ENCODE measurements at regions not wholly inside any gene's neighbourhood (a gene's known extent, or its start where the extent isn't known, plus 50 kb on each side); places are given as distances from the start of the nearest gene placed in this dataset.

DNA sequence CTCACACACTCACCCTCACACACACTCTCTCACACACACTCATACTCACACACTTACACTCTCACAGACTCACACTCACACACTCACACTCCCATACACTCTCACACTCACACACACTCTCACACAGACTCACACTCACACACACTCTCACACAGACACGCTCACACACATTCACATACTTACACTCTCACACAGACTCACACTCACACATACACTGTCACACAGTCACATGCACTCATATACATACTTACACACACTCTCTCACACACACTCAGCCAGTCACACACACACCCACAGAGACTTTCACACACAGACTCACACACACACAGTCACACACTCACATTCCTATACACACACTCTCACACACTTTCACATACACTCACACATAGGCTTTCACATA, 1478.8 kb downstream of the BRD1 start:
- DNase-seq (ENCODE audit: low read depth, low spot score), result no peak

DNA sequence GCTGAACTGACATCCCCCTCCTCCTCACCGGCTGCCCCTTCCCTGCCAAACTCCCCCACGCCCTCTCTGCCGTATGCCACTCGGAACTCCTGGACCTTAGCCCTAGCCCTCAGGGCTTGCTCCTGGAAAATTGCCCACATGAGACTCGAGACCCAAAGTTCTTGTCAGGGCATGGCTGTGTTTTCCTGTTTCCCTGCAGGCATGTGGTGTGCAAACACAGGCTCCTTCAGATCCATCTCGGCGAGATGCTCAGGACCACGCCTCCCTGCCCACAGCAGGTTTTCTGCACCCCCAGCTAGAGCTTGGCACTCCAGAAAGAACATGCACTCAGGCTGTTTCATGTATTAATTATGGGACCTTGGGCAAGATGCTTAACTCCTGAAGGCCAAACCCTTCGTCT, 1480.4 kb downstream of the BRD1 start:
- DNase-seq (ENCODE audit: low read depth, low spot score), result no peak

DNA sequence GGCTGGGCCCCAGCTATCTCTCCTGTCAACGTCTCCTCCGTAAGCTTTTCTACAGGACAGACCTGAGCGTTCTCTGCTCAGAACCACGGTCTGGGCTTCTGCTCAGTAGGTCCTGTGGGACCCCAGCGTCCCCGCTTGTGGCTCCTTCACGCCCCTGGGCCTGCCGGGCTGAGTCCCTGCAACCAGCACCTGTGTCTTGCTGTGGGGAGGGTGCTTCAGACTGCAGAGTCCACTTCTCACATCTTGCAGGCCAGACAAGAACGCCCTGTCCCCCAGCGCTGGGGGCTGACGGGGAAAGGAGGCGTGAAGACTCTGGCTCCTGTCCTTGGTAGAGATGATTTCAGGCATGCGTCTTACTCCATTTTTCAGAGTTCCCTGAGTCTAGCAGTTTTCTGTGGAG, 1480.8 kb downstream of the BRD1 start:
- DNase-seq (ENCODE audit: low read depth, low spot score), result no peak

DNA sequence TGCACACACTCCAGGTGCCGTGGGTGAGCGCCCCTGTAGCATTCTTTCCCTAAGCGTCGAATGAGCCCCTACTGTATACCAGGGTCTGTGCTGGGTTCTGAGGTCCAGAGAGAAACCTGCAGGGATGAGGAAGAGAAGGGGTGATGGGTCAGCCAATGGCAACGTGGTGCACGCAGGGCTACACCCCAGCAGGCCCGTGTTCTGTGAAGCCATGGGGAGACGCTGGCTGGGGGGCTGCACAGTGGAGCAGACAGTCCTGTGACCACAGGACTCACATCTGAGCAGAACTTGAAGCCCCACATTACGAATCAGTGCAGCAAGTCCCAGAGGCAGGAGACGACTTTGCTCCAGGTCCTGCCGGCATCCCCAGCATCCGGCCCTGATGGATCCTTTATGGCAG, 1481.4 kb downstream of the BRD1 start:
- no peak for DNase-seq (ENCODE audit: low read depth, low spot score)

DNA sequence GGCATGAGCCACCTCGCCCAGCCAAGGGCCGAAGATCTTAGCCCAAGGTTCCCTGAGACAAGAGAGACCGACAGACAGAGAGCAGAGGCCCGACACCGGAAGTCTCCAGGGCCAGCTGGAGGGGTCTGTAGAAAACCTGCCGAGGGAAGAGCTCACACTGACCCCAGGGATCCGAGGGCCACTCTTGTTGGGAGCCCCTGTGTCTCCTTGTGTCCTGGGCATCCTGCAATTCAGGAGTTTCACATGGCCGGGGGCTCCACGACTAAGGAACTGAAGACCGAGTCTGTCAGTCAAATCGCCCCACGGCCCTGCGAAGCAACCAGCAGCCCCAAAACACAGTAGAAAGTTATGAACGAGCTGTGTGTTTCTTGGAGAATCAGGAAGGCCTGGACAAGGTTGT, 1482.0 kb downstream of the BRD1 start:
- DNase-seq (ENCODE audit: low read depth, low spot score), result no peak

DNA sequence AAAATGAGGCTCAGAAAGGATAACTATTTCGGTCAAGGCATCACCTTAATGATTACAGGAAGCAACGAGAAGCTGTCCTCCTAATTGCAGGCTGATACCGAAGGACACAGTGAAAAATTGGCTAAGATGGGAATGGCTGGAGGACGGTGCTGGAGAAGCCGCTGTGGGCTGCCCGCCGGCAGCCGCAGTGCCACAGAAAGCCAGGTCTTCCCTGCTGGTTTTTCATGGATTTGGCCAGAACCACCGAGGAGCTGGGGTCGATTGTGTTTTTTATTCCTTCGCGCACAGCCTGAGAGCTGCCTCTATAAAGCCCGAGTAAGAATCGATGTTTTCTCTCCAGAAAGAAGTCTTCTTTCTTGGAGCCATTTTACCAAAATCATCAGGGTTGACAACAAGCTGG, 1484.2 kb downstream of the BRD1 start:
- DNase-seq (ENCODE audit: low read depth, low spot score), result no peak

DNA sequence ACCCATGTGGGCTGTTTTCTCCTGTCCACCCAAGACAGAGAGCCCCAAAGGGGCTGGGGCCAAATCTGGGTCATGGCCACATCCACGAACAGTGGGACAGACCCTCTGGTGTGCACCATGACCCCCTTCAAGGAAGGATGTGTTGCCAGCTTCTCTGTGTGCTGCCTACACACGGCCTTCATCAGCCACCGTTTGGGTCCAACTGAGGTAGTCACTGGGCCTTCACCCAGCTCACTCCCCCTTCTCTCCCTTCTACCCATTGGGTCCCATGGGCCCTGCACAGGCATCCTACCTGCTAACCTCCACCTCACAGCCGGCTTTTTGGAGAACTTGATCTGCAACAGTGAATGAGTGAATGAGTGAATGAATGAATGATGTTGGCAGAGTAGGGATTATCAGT, 1484.9 kb downstream of the BRD1 start:
- DNase-seq (ENCODE audit: low read depth, low spot score), result no peak

DNA sequence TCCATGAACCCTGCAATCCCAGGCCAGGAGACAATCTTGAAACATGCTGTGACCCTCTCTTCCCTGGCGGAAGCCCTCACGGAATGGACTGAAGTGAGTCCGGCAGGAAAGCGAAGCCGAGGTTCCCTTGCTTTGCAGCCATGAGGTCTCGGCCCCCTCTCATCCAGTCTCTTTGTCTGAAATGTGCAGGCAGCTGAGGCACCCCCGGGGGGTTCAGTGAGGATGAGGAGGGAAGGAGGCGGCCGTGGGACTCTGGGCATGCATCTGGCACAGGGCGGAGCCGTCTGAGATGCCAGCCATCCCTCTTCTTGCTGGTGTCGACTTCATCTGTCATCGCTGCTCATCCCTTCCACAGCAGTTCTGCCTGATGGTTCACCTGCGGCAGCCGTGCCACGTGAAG, 1485.7 kb downstream of the BRD1 start:
- no peak for DNase-seq (ENCODE audit: low read depth, low spot score)

DNA sequence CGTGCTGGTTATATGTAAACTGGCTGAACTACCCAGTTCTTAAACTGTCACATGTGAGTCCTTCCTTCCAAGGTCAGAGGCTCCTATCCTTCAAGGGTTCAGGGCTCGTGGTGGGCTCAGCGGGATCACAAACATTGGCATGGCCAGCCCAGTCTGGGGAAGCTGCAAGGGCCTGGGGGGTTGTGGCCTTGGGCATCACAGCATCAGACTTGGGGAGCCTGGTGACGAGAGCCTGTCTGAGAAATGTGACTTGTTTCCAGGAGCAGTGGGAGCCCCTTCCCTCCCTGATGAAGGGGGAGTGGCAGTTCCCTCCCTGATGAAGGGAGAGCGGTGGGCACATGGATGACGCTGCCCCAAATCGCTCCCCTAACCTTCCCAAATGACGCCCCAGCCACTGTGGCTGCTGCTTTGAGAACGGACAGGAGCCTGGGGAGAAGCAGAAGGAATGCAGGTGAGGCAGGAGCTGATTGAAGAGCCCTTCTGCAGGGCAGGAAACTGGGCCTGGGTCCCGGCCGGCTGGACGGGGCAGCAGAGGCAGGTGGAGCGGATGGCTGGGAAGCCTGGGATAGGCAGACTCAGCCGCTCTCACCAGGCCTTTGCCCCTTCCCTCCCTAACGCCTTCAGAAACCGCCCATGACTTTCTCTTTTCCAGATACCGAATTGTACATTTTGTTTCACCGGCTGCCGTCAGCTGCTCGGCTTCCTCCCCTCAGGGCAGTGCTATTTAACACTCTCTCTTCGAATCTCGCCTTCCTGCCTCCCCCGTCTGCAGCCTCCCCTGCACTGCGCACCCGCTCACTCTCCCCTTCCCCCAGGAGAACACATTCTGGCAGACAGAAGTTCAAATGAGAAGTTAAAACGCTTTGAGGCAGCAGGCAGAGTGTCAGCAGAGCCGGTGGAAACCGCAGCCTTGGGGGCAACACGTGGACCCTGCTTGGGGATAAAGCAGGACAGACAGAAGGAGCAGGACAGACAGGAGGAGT, 1486.7 kb downstream of the BRD1 start:
- DNase-seq (ENCODE audit: low read depth, low spot score), result no peak

DNA sequence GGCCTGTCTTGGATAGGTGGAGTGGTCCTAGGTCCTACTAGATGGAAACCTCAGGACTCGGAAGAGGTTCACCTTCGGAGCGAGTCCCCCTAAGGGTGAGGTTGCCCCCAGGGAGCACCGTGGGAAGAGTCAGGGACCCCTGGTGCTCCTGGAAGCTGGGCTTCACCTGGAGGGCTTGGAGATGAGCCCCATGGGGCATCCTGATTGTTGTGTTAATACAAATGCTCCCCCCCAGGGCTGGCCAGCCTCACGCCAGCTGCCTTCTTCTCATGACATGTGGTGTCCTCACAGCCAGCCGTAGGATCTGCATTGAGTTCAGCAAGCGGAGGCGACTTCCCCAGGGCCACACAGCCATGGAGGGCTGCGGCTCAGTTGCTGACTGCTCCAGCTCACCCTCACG, 1487.5 kb downstream of the BRD1 start:
- DNase-seq (ENCODE audit: low read depth, low spot score), result no peak

DNA sequence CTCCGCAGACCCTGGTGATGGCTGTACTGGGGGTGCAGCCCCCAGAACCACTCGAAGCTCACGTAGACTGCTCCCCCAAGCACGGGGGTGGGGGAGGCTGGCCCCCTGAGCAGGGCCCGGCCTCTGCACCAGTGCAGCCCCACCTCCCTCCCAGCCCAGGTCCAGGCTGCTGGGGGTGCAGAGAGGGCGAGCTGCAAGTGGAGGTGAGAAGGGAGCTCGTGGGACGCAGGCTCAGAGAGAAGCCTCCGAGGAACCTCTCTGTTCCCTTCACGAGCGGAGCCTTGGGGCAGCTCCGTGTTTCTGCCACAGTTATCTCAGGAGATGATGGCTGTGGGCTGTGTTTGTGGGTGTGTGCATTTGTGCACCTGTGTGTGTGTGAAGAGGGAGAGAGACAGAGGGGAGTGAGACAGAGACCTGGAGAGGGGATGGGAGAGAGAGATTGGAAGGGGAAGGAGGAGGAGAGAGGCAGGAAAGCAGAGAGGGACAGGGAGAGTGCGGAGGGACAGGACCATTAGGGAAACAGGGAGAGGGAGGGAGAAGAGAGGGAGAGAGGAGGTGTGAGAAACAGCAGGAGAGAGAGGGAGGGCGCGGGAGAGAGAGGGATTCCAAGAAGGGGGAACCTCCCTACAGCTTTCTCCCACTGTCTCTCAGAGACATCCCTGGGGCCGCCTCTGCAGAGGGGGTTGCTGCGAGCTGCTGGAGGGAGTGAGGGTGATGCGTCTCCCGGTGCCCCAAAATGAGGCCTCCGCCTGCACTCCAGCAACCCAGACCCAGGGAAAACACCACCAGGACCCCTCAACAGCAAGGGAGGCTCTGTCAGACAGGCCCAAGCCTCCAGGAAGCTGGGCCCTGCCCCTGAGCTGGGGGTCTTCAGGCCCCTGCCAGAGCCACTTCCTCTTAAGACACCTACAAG, 1488.6 kb downstream of the BRD1 start:
- no peak for DNase-seq (ENCODE audit: low read depth, low spot score)

DNA sequence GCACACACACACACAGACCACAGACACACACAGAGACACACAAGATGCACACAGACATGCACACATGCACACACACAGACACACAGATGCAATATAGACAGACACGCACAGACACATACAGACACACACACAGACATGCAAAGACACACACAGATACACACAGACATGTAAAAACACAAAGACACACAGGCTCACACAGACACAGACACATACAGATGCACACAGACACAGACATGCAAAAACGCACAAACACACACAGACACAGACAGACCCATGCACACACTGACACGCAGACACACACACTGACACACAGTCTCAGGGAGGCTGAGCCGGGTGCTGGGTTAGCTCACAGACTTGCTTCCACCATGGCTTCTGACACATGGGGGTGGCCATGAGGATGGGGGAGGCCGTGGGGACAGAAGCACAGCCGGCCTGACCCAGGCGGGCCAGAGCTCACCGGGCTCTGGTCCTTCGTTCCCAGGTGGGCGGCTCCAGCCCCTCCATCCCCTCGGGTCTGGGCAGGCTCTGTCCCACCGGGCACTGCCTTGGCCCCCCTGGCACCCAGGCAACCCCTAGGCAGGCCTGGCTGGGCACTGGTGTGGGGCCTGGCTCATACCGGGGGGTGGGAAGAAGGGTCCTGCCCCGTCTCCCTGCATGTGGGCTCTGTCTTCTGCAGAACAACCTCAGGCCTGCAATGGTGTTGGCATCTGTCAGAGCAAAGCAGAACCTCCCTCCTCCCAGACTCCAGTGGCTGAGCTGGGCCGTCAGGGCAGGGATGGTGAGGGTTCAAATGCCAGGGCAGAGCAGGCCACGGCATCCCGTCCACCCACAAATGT, 1489.5 kb downstream of the BRD1 start:
- DNase-seq (ENCODE audit: low read depth, low spot score), result no peak

DNA sequence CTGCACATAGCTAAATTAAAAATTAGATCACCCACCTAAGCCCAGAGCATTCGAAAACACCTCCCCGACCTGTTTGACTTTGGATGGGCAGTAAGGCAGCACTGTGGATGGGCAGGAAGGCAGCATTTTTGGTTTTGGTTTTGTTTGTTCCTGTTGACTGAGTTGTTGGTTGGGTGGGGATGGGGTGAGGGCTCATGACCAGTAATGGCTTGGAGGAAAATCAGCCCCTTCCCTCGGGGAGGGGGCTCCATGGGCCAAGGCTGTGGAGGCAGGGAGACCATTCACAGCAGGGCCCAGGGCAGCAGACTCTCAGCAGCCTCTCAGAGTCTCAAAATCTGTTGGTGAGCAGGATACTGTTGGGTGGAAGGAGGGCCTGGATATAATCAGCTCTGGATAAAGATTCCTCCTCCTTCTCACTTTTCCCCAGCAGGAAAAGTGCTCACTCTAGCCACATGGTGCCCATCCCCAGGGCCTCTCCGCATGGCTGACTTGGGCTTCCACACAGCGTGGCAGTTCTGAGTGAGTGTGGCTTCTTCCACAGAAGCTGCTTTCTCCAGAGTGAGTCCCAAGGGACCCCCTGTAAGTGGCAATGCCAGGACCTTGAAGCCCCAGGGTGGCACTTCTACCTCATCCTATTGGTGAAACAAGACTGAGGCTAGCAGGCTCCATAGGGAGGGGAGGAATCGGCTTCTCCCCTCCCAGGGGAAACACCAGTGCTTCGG, 1491.2 kb downstream of the BRD1 start:
- no peak for DNase-seq (ENCODE audit: low read depth, low spot score)

DNA sequence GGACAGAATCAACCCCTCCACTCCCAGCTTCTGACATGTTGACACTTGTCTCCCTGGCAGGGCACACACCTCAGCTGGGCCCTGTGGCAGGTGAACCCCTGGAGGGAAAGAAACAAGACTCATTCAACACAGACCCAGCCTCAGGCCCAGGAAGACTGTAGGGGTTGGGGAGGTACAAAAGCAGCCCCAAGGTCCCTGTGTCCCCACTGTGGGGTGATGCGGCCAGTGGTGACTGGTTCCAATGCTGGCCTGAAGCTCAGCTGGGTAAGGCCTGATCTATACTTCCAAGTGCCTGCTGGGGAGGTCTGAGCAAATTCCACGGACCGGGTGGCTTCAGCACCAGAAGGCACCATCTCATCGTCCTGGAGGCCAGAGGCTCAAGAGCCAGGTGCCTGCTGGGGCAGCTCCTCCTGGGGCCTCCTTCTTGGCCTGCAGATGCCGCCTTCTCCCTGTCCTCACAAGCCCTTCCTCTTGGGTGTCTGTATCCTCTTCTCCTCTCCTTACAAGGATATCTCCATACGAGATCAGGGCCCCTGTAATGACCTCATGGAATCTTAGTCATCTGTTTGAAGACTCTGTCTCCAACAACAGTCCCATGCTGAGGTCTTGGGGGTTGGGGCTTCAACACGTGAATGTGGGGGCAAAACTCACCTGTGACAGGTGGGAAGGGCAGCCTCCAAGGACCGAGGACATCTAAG, 1492.1 kb downstream of the BRD1 start:
- DNase-seq (ENCODE audit: low read depth, low spot score), result no peak

DNA sequence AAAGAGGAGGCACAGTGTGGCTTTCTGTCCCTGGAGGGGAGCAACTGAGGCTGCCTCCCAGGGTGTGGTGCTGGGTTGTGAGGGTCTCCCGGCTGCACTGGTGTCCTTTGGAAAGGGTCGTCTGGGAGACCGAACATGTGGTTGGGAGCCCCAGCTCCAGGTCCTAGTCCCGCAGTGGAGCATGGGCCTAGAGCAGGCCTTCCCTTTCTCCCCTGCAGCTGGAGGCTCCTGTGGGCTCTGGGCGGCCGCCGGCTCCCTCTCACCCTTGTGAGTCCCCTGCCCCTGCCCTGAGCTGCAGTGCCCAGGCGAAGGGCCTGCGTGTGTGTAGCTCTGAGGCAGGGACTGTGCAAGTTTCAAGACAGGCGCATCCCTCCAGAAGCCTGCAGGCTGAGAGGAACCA, 1492.7 kb downstream of the BRD1 start:
- DNase-seq (ENCODE audit: low read depth, low spot score), result no peak

DNA sequence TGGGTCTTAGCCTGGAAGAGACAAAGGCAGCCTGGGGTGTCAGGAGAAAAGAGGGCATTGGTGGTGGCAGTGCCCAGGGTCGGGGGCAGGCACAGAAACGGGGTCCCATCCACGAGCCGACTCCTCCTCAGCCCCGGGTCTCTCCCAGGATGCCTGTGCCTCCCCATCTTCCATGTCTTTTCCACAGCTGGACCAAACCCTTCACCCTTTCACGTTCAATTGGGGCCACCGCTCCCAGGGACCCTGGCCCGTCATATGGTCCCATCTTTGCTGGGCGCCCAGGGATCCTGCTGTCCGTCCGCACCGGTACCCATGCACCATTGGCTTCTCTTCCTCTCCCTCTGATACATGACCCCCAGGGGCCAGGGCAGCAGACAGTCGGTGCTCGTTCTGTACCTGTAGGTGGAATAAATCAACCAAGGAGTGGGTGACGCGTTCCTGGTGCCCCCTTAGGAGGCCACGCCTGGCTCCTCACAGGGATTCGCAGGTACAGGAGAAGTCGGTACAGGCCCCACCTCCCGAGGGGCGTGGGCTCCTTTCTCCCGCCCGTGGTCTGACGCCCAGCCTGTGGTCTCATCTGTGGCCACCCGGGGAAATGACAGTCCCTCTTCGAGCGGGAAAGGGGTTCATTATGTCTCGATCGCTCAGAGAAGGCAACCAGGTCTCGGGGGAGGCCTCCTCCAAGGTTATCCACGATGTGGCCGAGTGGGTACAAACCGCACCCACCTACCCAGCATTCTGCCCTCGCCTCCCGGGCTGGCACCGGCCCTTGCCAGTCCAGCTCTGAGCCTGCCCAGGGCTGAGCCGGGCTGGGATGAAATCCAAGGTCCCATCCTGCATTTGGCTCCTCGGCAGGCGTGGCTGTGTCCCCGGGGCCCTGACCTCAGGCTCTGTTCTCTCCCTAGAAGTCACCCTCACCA, 1493.6 kb downstream of the BRD1 start:
- DNase-seq (ENCODE audit: low read depth, low spot score), result no peak

DNA sequence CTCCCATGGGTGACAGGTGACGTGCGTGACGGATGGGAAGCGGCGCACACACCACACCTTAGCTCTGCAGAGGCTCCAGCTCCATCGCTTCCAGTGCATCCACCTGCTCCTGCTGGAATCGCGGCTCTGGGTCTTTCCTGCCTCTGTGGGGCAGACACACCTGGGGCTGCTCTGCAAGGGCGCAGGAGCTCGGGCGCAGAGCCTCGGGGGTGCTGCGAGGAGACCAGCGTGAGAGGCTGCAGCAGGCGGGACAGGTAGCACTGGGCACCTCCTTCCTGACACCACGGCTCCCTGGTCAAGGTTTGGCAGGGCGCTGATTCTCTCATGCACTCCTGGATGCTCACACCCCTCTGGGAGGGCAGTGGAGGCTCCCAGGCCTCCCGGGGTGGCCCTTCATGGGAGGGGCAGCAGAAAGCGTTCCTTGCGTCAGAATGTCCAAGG, 1494.3 kb downstream of the BRD1 start:
- DNase-seq (ENCODE audit: low read depth, low spot score), result no peak

DNA sequence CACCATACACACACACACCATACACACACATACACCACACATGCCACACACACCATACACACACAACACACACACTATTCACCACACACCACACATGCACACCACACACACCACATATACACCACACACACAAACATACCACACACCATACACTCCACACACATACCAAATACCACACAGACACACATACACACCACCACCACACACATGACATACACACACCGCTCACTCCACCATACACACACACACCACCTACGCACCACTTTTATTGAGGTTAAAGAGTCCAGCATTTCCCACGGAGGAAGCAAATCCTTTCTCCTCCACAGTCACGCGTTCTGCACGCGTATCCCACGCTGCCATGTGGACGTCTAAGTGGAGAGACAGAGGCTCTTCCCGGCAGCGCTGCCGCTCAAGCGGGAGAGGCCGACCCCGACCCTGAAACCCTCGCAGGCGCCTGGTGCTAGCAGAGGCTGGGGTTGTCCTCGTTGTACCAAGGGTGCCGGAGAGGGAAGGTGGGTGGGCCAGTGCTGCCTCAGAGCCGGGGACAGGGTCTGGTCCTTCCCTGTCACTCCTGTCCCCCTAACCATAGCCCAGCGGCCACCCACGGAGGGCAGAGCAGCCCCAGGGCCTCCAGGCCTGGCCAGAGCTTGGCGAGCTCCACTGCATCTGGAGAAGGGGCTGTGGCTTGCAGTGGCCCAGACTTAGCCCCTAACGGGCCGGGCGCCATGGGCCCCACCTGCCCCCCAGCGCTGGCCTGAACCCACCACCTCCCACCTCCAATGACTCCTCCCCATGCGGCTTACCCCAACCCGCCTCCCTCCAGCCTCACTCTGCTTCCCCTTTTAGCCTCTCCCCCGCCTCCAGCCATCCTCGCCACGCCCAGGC, 1495.0 kb downstream of the BRD1 start:
- no peak for DNase-seq (ENCODE audit: low read depth, low spot score)
